Mammary epithelial cell (primary cell): ENCODE measurements at regions not wholly inside any gene's neighbourhood (a gene's known extent, or its start where the extent isn't known, plus 50 kb on each side); places are given as distances from the start of the nearest gene placed in this dataset.

Source experiments
- EZH2 ChIP-seq: IDR thresholded peaks from 2 replicates; pipeline ENCODE4 v1.6.1; 2012; ENCODE audit warnings: low read length, inconsistent platforms, borderline replicate concordance
- TF ChIP-seq, protein P1 (sequence below), 2 donors: IDR thresholded peaks in 1 of 2; conservative IDR thresholded peaks in 1 of 2; 2 replicates each; pipeline ENCODE4 v1.5.1; 2011 to 2012; ENCODE audit warnings: inconsistent platforms in 2 of 2, low read length in 2 of 2, mild to moderate bottlenecking in 2 of 2, control low read depth in 1 of 2, low read depth in 1 of 2; ENCODE audit not compliant: insufficient read depth in 1 of 2; ENCODE audit errors: extremely low read depth in 1 of 2

DNA sequence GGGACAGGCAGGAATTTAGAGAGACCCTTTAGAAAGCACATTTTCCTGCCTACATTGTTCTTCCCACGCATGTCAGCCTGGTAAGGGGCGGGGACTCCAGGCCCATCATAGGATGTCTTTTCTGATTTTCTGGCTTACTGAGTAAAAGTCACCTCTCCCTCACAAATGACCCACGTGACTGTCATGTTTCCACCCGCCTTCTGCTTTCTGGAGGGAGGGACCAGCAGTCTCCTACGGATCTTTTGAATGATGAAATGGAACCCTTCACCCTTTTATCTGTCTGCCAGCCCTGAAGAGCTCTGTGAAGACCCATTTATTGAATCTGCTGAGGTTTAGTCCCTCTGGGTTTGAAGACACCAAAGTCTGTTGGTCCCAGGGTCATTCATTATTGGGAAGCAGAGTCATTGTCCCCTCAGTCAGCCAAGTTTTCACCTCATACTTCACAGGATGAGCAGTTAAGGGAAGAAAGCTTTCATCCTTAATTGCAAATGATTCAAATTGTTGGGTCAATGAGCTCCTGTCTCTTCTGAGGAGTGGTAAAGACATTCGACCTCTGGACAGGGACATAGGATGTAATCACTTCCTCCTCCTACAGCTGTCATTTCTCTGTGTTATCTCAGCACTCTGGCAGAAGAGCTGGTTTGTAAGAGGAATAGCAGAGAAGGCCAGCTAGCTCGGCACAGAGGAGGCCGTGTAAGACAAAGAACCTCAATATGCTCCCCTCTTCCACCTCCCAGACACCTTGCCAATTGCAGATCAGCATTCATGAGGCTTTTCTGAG lies 446.1 kb downstream of the HS3ST3B1 start:
- TF ChIP-seq, protein P1, sequence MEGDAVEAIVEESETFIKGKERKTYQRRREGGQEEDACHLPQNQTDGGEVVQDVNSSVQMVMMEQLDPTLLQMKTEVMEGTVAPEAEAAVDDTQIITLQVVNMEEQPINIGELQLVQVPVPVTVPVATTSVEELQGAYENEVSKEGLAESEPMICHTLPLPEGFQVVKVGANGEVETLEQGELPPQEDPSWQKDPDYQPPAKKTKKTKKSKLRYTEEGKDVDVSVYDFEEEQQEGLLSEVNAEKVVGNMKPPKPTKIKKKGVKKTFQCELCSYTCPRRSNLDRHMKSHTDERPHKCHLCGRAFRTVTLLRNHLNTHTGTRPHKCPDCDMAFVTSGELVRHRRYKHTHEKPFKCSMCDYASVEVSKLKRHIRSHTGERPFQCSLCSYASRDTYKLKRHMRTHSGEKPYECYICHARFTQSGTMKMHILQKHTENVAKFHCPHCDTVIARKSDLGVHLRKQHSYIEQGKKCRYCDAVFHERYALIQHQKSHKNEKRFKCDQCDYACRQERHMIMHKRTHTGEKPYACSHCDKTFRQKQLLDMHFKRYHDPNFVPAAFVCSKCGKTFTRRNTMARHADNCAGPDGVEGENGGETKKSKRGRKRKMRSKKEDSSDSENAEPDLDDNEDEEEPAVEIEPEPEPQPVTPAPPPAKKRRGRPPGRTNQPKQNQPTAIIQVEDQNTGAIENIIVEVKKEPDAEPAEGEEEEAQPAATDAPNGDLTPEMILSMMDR (conservative IDR thresholded peaks at IDR 0.05 in 1 of 2, IDR thresholded peaks at IDR 0.05 in 1 of 2; ENCODE audit: extremely low read depth in 1 of 2, insufficient read depth in 1 of 2, low read depth in 1 of 2, low read length in 2 of 2), result no peak
- no peak for TF ChIP-seq EZH2
